C4-2B (cell line): ENCODE measurements at regions not wholly inside any gene's neighbourhood (a gene's known extent, or its start where the extent isn't known, plus 50 kb on each side); places are given as distances from the start of the nearest gene placed in this dataset.

Source experiments
- H3K27ac ChIP-seq: fragments of 450-650 bp; 2 replicates; pipeline ENCODE4 v1.5.1; 2017
- ZFX ChIP-seq: fragments of 450-650 bp; IDR thresholded peaks from 2 replicates; pipeline ENCODE4 v1.6.1; 2017
- TF ChIP-seq, protein P1 (sequence below): fragments of 450-650 bp; conservative IDR thresholded peaks from 2 replicates; pipeline ENCODE4 v1.5.1; 2017; ENCODE audit warnings: mild to moderate bottlenecking

DNA sequence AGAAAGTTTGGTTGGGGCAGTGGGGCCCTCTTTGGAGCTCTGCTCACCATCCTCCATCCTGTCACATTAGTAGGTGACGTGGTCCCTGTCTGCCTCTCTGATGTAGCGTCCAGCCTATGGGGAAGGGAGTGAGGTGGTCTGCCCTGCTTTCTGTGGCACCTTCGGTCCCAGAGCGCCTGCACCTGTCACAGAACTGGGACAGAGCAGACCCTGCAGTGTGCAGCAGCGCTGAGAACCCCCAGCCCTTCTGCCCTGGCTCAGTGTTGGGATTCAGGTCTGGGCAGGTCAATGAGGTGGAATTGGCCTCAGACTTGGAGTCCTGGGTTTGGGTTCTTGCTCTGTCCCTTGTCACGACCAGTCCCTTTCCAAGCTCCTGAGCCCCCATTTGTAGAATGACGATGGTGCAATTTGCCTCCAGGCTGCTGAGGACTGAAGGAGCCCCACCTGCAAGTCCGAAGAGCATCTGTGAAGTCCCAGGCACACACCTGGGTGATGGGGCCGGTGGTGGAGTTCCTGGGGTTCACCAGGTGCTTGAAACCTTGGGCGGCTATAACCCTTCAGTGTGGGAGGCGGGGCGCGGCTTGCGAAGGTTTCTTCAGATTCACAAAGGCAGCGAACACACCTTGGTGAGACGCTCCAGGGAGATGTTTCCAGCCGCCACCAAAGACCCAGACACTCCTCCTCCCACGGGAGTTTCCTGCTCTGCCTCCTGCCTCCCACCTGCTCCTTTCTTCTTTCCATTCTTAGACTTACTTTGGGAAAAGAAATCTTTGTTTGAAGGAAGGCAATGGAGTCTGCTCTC, 265.4 kb upstream of the HDAC4 start:
- no peak for TF ChIP-seq ZFX
- TF ChIP-seq, protein P1, sequence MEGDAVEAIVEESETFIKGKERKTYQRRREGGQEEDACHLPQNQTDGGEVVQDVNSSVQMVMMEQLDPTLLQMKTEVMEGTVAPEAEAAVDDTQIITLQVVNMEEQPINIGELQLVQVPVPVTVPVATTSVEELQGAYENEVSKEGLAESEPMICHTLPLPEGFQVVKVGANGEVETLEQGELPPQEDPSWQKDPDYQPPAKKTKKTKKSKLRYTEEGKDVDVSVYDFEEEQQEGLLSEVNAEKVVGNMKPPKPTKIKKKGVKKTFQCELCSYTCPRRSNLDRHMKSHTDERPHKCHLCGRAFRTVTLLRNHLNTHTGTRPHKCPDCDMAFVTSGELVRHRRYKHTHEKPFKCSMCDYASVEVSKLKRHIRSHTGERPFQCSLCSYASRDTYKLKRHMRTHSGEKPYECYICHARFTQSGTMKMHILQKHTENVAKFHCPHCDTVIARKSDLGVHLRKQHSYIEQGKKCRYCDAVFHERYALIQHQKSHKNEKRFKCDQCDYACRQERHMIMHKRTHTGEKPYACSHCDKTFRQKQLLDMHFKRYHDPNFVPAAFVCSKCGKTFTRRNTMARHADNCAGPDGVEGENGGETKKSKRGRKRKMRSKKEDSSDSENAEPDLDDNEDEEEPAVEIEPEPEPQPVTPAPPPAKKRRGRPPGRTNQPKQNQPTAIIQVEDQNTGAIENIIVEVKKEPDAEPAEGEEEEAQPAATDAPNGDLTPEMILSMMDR, result no peak

DNA sequence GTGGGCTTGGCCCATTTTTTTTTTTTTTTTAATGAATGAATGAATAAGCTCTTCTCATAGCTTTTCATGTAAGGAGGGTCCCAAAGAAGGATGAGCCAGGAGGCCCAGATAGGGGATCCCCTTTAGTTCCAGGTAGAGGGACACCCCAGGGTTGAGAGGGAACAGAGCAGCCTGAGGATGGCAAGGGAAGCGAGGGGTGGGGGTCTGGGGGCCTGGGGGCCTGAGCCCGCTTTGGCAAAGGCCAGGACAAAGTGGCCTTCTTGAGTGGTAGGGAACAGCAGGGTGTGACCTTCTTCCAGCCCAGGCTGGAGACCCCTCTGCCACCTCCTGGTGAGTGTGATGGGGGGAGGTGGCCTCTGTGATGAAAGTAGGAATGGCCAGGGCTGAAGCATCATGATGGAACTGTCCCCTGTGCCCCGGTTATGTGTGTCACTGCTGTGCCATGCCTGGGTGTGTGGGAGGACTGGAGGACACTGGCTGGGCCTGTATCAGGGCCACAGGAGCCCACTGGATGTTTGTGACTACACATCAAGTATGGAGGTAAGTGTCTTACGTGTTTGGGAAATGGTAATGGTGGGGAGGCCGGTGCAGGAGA, 263.5 kb upstream of the HDAC4 start:
- TF ChIP-seq ZFX, result no peak
- TF ChIP-seq, protein P1, result no peak

More for the DNA sequence above, 265.4 kb upstream of the HDAC4 start:
- no peak overlapping the region for H3K27ac ChIP-seq

DNA sequence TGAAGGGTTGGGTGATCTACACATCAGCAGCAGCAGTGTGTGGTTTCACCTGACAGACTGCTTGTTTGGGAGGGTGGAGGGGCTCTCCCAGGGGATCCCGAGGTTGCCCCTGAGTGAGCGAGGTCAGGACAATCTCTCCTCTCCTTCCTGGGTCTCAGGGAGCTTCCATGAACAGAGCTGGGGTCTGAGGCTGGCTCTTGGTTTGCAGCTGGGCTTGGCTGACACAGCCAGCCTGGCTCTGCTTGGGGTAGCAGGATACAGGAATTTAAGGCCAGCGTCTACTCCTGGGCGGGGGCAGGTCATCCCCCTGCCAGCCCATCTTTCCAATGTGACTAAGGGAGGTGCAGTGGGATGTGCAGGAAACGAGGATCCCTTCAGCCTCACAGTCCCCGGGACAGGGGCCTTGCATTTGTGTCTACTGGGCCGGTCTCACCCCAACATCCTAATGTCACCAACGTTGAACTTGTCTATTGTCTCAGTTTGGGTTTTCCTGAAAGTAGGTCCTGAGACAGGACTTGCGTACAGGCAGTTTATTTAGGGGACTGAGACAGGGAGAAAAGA, 262.6 kb upstream of the HDAC4 start:
- H3K27ac ChIP-seq, result no peak overlapping the region
- TF ChIP-seq ZFX, result no peak
- TF ChIP-seq, protein P1, result no peak

More for the DNA sequence above, 263.5 kb upstream of the HDAC4 start:
- H3K27ac ChIP-seq, result no peak overlapping the region

DNA sequence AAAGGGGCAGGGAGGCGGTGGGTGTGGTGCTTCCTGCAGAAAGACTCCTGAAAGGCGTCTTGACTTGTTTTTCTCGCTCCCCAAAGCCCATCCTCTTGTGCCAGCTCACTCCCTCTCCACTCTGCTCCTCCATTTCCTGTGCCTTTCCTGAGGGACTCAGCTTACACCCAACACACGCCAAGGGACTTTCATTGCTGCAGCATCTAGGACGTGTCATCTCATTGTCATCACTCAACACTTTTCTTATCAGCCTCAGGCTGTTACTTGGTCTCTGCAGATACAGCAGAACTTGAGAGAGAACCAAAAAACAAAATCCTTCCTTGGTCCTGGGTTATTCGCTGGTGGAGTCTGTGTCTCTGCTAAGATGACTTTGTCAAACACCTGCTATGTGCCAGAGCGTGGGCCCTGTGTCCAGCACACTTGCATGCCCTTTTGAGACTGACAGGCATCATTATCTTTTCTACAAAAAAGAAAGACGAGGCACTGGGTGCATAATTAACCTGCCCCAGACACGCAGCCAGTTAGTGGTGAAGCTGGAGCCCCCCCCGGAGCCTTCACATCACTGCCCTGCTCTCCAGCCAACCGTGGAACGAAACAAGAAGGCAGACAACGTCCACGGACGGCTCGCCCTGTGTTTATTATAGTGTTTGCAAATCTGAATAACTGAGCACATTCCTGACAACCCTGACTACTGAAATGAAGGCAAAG, 261.7 kb upstream of the HDAC4 start:
- TF ChIP-seq, protein P1, result no peak
- no peak for TF ChIP-seq ZFX
- H3K27ac ChIP-seq, result no peak overlapping the region

DNA sequence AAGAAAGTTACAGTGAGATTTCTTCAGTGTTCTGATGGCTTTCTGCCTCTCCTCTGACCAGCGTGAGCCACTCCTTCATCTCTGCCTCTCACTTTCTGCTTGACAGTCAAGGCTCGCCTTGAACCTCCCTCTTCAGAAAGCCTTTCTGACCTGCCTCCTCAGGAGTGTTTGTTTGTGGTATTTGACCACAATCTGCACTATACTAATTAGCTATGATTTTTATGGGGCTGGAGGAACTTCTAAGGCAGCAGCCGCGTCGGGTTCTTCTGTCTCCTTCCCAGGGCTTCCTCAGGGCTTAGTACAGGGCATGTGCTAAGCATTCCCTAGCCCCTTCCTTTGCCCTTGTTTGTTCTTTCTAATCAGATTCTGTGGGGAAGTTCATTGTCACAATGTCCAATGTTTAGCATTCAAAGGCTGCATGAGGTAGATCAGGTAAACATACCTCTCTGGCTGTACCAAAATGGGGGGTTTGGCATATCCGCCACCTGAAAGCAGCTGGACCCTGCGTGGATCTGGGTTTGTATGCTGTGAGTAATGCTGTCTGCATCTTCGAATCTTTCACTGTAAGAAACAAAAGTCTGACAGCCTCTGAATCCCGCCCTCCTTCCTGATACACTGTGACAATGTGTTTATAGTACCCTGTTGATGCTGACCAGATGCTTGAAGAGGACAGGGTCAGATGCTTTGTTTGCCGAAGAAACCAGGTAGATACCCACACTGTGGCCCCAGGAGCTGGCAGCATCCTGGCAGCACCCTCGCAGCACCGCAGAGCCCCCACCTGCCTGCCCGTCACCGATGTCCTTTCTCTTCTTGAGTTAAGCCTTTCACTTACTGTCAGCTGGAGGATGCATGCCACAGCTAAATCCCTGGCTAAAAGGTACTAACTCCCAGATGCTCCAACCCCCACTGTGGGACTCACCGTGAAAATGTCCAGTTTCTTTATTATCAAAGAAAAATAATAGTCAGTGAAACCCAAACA, 260.8 kb upstream of the HDAC4 start:
- TF ChIP-seq, protein P1, result no peak
- H3K27ac ChIP-seq, result no peak overlapping the region

DNA sequence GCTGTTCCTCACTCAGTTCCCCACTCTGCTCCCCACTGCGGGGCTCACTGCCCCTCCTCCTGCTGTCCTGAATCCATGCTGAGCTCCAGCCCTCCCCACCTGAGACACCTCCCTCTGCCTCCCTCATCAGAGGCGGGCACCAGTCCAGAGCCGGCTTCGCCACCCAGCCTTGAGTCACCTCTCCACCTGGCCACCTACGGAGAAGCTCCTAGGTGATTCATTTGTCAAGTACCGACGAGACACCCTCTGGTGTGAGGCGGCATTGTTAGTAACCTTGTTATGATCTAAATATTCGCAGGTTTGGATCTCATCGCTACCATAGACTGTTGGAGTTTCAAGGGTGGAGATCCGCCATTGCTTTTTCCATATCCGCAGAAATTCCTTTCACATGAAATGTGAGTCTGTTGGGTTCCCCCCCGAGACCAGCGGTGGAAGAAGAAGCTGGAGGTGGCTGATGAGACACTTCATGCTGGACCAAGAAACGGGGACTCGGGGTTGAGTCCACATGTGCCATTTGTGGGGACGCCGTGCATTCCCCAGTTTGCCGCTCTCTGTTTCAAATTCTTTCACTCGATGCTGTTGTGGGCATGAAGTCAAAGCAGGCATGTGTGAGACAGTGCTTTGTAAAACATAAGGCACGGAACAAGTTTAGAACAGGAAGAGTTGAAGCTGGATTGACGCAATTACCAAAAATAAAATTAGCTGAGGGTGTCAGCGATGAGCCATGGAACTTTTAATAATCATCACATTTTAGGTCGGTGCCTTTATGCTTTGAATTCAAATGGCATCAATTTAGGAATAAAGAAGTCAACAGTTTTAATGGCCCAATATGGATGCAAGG, 259.8 kb upstream of the HDAC4 start:
- TF ChIP-seq, protein P1, result no peak
- no peak for TF ChIP-seq ZFX
- no peak overlapping the region for H3K27ac ChIP-seq
